GM12865 (cell line): ENCODE measurements at regions not wholly inside any gene's neighbourhood (a gene's known extent, or its start where the extent isn't known, plus 50 kb on each side); places are given as distances from the start of the nearest gene placed in this dataset.

Experiments
- DNase-seq: peaks from one replicate; pipeline ENCODE4 v3.0.0; 2010; ENCODE audit warnings: low read depth
- H3K4me3 ChIP-seq: 2 replicates; pipeline ENCODE4 v1.5.1; 2011; ENCODE audit warnings: mild to moderate bottlenecking, low read depth, low read length, control low read depth
- CTCF ChIP-seq: IDR thresholded peaks from 2 replicates; pipeline ENCODE4 v1.5.1; 2011; ENCODE audit warnings: low read length, control low read depth, low read depth, inconsistent platforms; ENCODE audit not compliant: insufficient read depth; ENCODE audit errors: missing control alignments

- H3K4me3 ChIP-seq, result no peak overlapping the region
- no peak for DNase-seq
- TF ChIP-seq CTCF, result no peak
These were observed 135.9 kb upstream of the SPRY1 start for GRCh38 chr4:123260653-123261052.

GRCh38 chr4:123262080-123262479 is 134.5 kb upstream of the SPRY1 start:
- TF ChIP-seq CTCF, result no peak
- no peak for DNase-seq
- H3K4me3 ChIP-seq, result no peak overlapping the region

- TF ChIP-seq CTCF, result no peak
- no peak for DNase-seq
These were observed 131.2 kb upstream of the SPRY1 start for GRCh38 chr4:123265443-123265842.

GRCh38 chr4:123266221-123266620 is 130.4 kb upstream of the SPRY1 start:
- no peak overlapping the region for H3K4me3 ChIP-seq
- TF ChIP-seq CTCF, result no peak
- DNase-seq, result no peak

More at GRCh38 chr4:123265443-123265842, 131.2 kb upstream of the SPRY1 start:
- H3K4me3 ChIP-seq, result no peak overlapping the region

GRCh38 chr4:123278755-123279154 is 117.8 kb upstream of the SPRY1 start:
- DNase-seq, result no peak
- TF ChIP-seq CTCF, result no peak
- H3K4me3 ChIP-seq, result no peak overlapping the region

- H3K4me3 ChIP-seq, result no peak overlapping the region
- no peak for DNase-seq
- TF ChIP-seq CTCF, result no peak
These were observed 113.2 kb upstream of the SPRY1 start for GRCh38 chr4:123283371-123283895.

- no peak for TF ChIP-seq CTCF
- DNase-seq, result no peak
- H3K4me3 ChIP-seq, result no peak overlapping the region
These were observed 112.4 kb upstream of the SPRY1 start for GRCh38 chr4:123284168-123284567.
